H1 (cell line): ENCODE measurements at regions not wholly inside any gene's neighbourhood (a gene's known extent, or its start where the extent isn't known, plus 50 kb on each side); places are given as distances from the start of the nearest gene placed in this dataset.

Experiments used
- CTCF ChIA-PET: fragments of 300-600 bp; sonication (Branson Sonifier 250); formaldehyde crosslinking; loops from one replicate; lab custom pipeline; 2021; ENCODE audit not compliant: partially characterized antibody; lab: Charles Lee
- POLR2A ChIA-PET: fragments of 300-600 bp; sonication (Branson Sonifier 250); formaldehyde crosslinking; loops from one replicate; lab custom pipeline; 2021; ENCODE audit warnings: inconsistent platforms; ENCODE audit not compliant: partially characterized antibody; lab: Charles Lee
- DNase-seq, 2 experiments: peaks; one replicate each; pipeline versions ENCODE4 v3.0.0 to v3.0.0-alpha.2; 2010 to 2022; ENCODE audit warnings: low spot score in 2 of 2, low read depth in 1 of 2, mixed read lengths in 1 of 2
- FAIRE-seq: peaks from 2 replicates; lab custom pipeline; 2011; peaks lifted over from hg19 to GRCh38; lab: Jason Lieb, UNC
- H2AFZ ChIP-seq: 2 replicates; pipeline ENCODE4 v1.8.1; 2012; ENCODE audit warnings: low read length, inconsistent platforms
- H2AK5ac ChIP-seq: 2 replicates; pipeline ENCODE4 v1.6.1; 2013; ENCODE audit warnings: low read depth, low read length
- H2BK120ac ChIP-seq: replicated peaks from 2 replicates; pipeline ENCODE3; 2013; ENCODE audit warnings: low read depth, low read length, inconsistent platforms
- H2BK12ac ChIP-seq: 2 replicates; pipeline ENCODE4 v1.6.1; 2013; ENCODE audit warnings: low read depth, low read length
- H2BK15ac ChIP-seq: 2 replicates; pipeline ENCODE4 v1.6.1; 2013; ENCODE audit warnings: low read length
- H2BK20ac ChIP-seq: 2 replicates; pipeline ENCODE4 v1.6.1; 2013; ENCODE audit warnings: low read length
- H2BK5ac ChIP-seq: 2 replicates; pipeline ENCODE4 v1.6.1; 2013; ENCODE audit warnings: low read depth, low read length
- H3K14ac ChIP-seq: 2 replicates; pipeline ENCODE4 v1.6.1; 2013; ENCODE audit warnings: inconsistent platforms; ENCODE audit not compliant: insufficient read length
- H3K18ac ChIP-seq: 2 replicates; pipeline ENCODE4 v1.6.1; 2013; ENCODE audit warnings: low read length; ENCODE audit errors: extremely low read depth
- H3K23ac ChIP-seq: 2 replicates; pipeline ENCODE4 v1.6.1; 2013; ENCODE audit warnings: inconsistent platforms; ENCODE audit not compliant: insufficient read length
- H3K23me2 ChIP-seq: 2 replicates; pipeline ENCODE4 v1.6.1; 2013; ENCODE audit warnings: low read depth, low read length
- H3K27ac ChIP-seq: 2 replicates; pipeline ENCODE4 v1.6.1; 2011; ENCODE audit warnings: low read depth, low read length, inconsistent platforms
- H3K27me3 ChIP-seq, 4 experiments: replicated peaks in 1 of 4; 1 replicate in 1 of 4; 2 replicates in 3 of 4; pipeline versions ENCODE4 v1.6.1 to v1.8.1; 2011 to 2013; ENCODE audit warnings: low read length in 3 of 4, mild to moderate bottlenecking in 3 of 4, inconsistent platforms in 2 of 4, mixed read lengths in 2 of 4, moderate library complexity in 1 of 4; ENCODE audit not compliant: control insufficient read depth in 3 of 4, insufficient read depth in 3 of 4; ENCODE audit errors: extremely low read depth in 1 of 4
- H3K36me3 ChIP-seq, 4 experiments: 2 replicates each; pipeline versions ENCODE4 v1.6.1 to v1.8.1; 2011 to 2013; ENCODE audit warnings: mild to moderate bottlenecking in 4 of 4, low read length in 3 of 4, moderate library complexity in 2 of 4, control low read depth in 1 of 4, inconsistent platforms in 1 of 4; ENCODE audit not compliant: insufficient read depth in 4 of 4, control insufficient read depth in 2 of 4
- H3K4ac ChIP-seq: replicated peaks from 2 replicates; pipeline ENCODE3; 2013; ENCODE audit warnings: low read length, low read depth, mixed read lengths, inconsistent platforms; ENCODE audit not compliant: insufficient read length
- H3K4me1 ChIP-seq, 4 experiments: replicated peaks in 1 of 4; 1 replicate in 1 of 4; 2 replicates in 3 of 4; pipeline versions ENCODE4 v1.6.1 to v1.8.1; 2011 to 2013; ENCODE audit warnings: low read length in 3 of 4, inconsistent platforms in 2 of 4, mixed read lengths in 1 of 4; ENCODE audit not compliant: insufficient read depth in 4 of 4, control insufficient read depth in 3 of 4
- H3K4me2 ChIP-seq, 2 experiments: 2 replicates each; pipeline versions ENCODE4 v1.6.1 to v1.8.1; 2011 to 2013; ENCODE audit warnings: low read depth in 2 of 2, low read length in 2 of 2, control low read depth in 1 of 2, inconsistent platforms in 1 of 2, mild to moderate bottlenecking in 1 of 2; ENCODE audit not compliant: insufficient read depth in 1 of 2
- H3K4me3 ChIP-seq, 4 experiments: fragments of 200-600, 300-600 bp in 1 of 4; sonication (generic), shearing (Covaris generic), sonication (Bioruptor Twin) in 1 of 4; 2 replicates each; pipeline versions ENCODE4 v1.5.1 to v1.8.1; 2011 to 2016; ENCODE audit warnings: low read length in 4 of 4, low read depth in 3 of 4, control low read depth in 2 of 4, inconsistent platforms in 2 of 4, mild to moderate bottlenecking in 2 of 4, mixed read lengths in 1 of 4, moderate library complexity in 1 of 4; ENCODE audit not compliant: insufficient read depth in 2 of 4; ENCODE audit errors: extremely low read depth in 1 of 4
- H3K56ac ChIP-seq: replicated peaks from 2 replicates; pipeline ENCODE3; 2013; ENCODE audit warnings: low read depth, mild to moderate bottlenecking, mixed read lengths, low read length, inconsistent platforms; ENCODE audit not compliant: insufficient read length
- H3K79me1 ChIP-seq: 2 replicates; pipeline ENCODE4 v1.6.1; 2013; ENCODE audit warnings: low read depth, low read length, control low read depth
- H3K79me2 ChIP-seq, 2 experiments: 2 replicates each; pipeline versions ENCODE4 v1.6.1 to v1.8.1; 2012 to 2013; ENCODE audit warnings: low read length in 2 of 2, mild to moderate bottlenecking in 2 of 2, inconsistent platforms in 1 of 2; ENCODE audit not compliant: insufficient read depth in 2 of 2, control insufficient read depth in 1 of 2
- H3K9ac ChIP-seq, 4 experiments: replicated peaks in 1 of 4; 1 replicate in 1 of 4; 2 replicates in 3 of 4; pipeline versions ENCODE4 v1.6.1 to v1.8.1; 2011 to 2013; ENCODE audit warnings: low read depth in 3 of 4, low read length in 3 of 4, control low read depth in 2 of 4, mild to moderate bottlenecking in 2 of 4, moderate library complexity in 2 of 4, inconsistent platforms in 1 of 4; ENCODE audit errors: extremely low read depth in 1 of 4
- H3K9me3 ChIP-seq, 2 experiments: 2 replicates each; pipeline versions ENCODE4 v1.6.1 to v1.8.1; 2012 to 2013; ENCODE audit warnings: mild to moderate bottlenecking in 2 of 2, moderate library complexity in 2 of 2, control low read depth in 1 of 2, inconsistent platforms in 1 of 2, low read depth in 1 of 2, low read length in 1 of 2, mixed read lengths in 1 of 2; ENCODE audit not compliant: insufficient read depth in 2 of 2
- H4K20me1 ChIP-seq, 2 experiments: replicated peaks in 1 of 2; 2 replicates each; pipeline versions ENCODE3 to v1.8.1; 2011 to 2013; ENCODE audit warnings: inconsistent platforms in 2 of 2, low read length in 2 of 2, mild to moderate bottlenecking in 1 of 2; ENCODE audit not compliant: insufficient read depth in 2 of 2, control insufficient read depth in 1 of 2
- H4K5ac ChIP-seq: 2 replicates; pipeline ENCODE4 v1.6.1; 2013; ENCODE audit warnings: low read length, low read depth, mixed read lengths, inconsistent platforms; ENCODE audit not compliant: insufficient read length
- H4K8ac ChIP-seq: 2 replicates; pipeline ENCODE4 v1.8.0; 2013; ENCODE audit warnings: mild to moderate bottlenecking, moderate library complexity, low read length, inconsistent platforms; ENCODE audit not compliant: insufficient read depth; ENCODE audit errors: extremely low read depth
- H4K91ac ChIP-seq: replicated peaks from 2 replicates; pipeline ENCODE3; 2013; ENCODE audit warnings: low read length, mixed read lengths, inconsistent platforms; ENCODE audit not compliant: insufficient read length
- FOSL1 ChIP-seq: IDR thresholded peaks from 2 replicates; pipeline ENCODE4 v1.6.1; 2011; ENCODE audit warnings: mild to moderate bottlenecking, low read depth, low read length, moderate library complexity; ENCODE audit not compliant: insufficient read depth
- PHF8 ChIP-seq: fragments of 200-600 bp; sonication (generic); conservative IDR thresholded peaks from 2 replicates; pipeline ENCODE4 v1.7.1; 2012; ENCODE audit warnings: low read depth, mild to moderate bottlenecking, inconsistent platforms, low read length, moderate library complexity
- RAD21 ChIP-seq, 2 experiments: IDR thresholded peaks in 1 of 2; conservative IDR thresholded peaks in 1 of 2; 2 replicates each; pipeline ENCODE4 v1.6.1; 2011; ENCODE audit warnings: low read depth in 2 of 2, low read length in 2 of 2, improper control_type of control experiment in 1 of 2, inconsistent platforms in 1 of 2, mild to moderate bottlenecking in 1 of 2, moderate library complexity in 1 of 2
- SIX5 ChIP-seq: IDR thresholded peaks from 2 replicates; pipeline ENCODE4 v1.6.1; 2011; ENCODE audit warnings: mild to moderate bottlenecking, low read depth, low read length
- SP1 ChIP-seq: IDR thresholded peaks from 2 replicates; pipeline ENCODE4 v1.6.1; 2011; ENCODE audit warnings: low read depth, low read length
- TBP ChIP-seq: IDR thresholded peaks from 2 replicates; pipeline ENCODE4 v1.6.1; 2011; ENCODE audit warnings: low read depth, low read length, improper control_type of control experiment
- WGBS, 2 experiments: shearing (Covaris generic) in 1 of 2; methylation state at CpG; one replicate each; pipeline versions ENCODE4 v1.1.6 to v1.1.7; 2013 to 2015; ENCODE audit warnings: low lambda C conversion rate in 2 of 2, mixed read lengths in 2 of 2, inconsistent platforms in 1 of 2, low coverage in 1 of 2, missing lambda C conversion rate in 1 of 2; ENCODE audit not compliant: insufficient replicate concordance in 2 of 2, insufficient coverage in 1 of 2, insufficient read length in 1 of 2; ENCODE audit errors: extremely low coverage in 1 of 2, missing lambda C conversion rate in 1 of 2; 5-methylcytosine and 5-hydroxymethylcytosine counted together

- H2BK15ac ChIP-seq = no peak overlapping the region
- H2AFZ ChIP-seq = no peak overlapping the region
- no peak overlapping the region for H3K56ac ChIP-seq
- no peak overlapping the region for H3K4ac ChIP-seq
- H2AK5ac ChIP-seq = no peak overlapping the region
- no peak overlapping the region for H2BK120ac ChIP-seq
- H4K91ac ChIP-seq = no peak overlapping the region
- no peak overlapping the region for H3K18ac ChIP-seq
- ChIA-PET POLR2A (no interaction called here), CTCF (no interaction called here)
- no peaks in the 10 kb centered on the region for H3K4me1 ChIP-seq
- H3K23ac ChIP-seq = no peak overlapping the region
- no peak overlapping the region for H3K4me3 ChIP-seq
- DNase-seq (no peak), FAIRE-seq (no peak)
- H3K4me2 ChIP-seq = no peak overlapping the region
- H3K14ac ChIP-seq = no peak overlapping the region
- WGBS, 2 experiments = 93% methylated on average over 2 of the region's 2 CpGs; no CpG with 5 or more reads in 1 of the 2 experiments
- no peaks in the 10 kb centered on the region for H3K27me3 ChIP-seq
- H3K9ac ChIP-seq = no peak overlapping the region
- no peak overlapping the region for H2BK5ac ChIP-seq
- H4K20me1 ChIP-seq = no peaks in the 10 kb centered on the region
- H2BK20ac ChIP-seq = no peak overlapping the region
- no peak overlapping the region for H4K5ac ChIP-seq
- no peaks in the 10 kb centered on the region for H3K79me2 ChIP-seq
- H3K27ac ChIP-seq = no peak overlapping the region
- TF ChIP-seq SIX5 (no peak), RAD21 (IDR thresholded peaks at IDR 0.05 in 1 of 2, conservative IDR thresholded peaks at IDR 0.05 in 1 of 2; ENCODE audit: low read depth in 2 of 2, low read length in 2 of 2) (no peak), TBP (no peak), SP1 (no peak), FOSL1 (no peak), PHF8 (no peak)
- TF ChIP-seq, all 59 proteins: peak for 0
- H3K79me1 ChIP-seq = no peaks in the 10 kb centered on the region
- H3K9me3 ChIP-seq = no peaks in the 10 kb centered on the region
- no peak overlapping the region for H4K8ac ChIP-seq
- H3K23me2 ChIP-seq = no peaks in the 10 kb centered on the region
- H3K36me3 ChIP-seq = no peaks in the 10 kb centered on the region
- no peak overlapping the region for H2BK12ac ChIP-seq
These were observed 82.4 kb upstream of the COL11A1 start for GRCh38 chr1:103190766-103191165.
